ENCODE measurements at regions not wholly inside any gene's neighbourhood (a gene's known extent, or its start where the extent isn't known, plus 50 kb on each side); places are given as distances from the start of the nearest gene placed in this dataset.

DNA sequence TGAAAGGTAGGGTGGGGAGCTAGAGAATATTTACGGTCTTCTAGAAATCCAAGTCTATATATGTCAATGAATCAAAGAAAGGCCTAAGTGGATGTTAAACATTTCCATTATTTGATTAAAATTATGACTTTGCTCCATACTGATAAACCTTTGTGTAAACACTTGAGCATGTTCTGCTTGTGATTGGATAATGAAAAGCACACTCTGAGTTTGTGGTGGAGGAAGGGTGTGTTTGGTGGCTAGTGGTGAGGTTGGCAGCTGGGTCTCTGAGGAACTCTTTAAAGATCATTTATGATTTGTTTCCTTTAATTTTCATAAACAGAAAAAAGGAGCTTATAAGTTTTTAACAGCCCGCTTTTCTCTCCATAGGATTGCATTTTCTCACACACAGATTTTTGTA, 84.7 kb downstream of the RFPL4B start:
- no peak overlapping the region for H3K27ac ChIP-seq
- intact Hi-C loops (cut with DNase I; ENCODE audit: low total_unique reads): no loop called here
- TF ChIP-seq, protein P1, sequence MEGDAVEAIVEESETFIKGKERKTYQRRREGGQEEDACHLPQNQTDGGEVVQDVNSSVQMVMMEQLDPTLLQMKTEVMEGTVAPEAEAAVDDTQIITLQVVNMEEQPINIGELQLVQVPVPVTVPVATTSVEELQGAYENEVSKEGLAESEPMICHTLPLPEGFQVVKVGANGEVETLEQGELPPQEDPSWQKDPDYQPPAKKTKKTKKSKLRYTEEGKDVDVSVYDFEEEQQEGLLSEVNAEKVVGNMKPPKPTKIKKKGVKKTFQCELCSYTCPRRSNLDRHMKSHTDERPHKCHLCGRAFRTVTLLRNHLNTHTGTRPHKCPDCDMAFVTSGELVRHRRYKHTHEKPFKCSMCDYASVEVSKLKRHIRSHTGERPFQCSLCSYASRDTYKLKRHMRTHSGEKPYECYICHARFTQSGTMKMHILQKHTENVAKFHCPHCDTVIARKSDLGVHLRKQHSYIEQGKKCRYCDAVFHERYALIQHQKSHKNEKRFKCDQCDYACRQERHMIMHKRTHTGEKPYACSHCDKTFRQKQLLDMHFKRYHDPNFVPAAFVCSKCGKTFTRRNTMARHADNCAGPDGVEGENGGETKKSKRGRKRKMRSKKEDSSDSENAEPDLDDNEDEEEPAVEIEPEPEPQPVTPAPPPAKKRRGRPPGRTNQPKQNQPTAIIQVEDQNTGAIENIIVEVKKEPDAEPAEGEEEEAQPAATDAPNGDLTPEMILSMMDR (IDR thresholded peaks at IDR 0.05): no peak
- no peak for TF ChIP-seq POLR2AphosphoS5 (IDR thresholded peaks at IDR 0.05)
- TF ChIP-seq POLR2A (IDR thresholded peaks at IDR 0.05): no peak
- no peaks in the 10 kb centered on the region for H3K27me3 ChIP-seq
- no peak overlapping the region for H3K4me3 ChIP-seq
- no peaks in the 10 kb centered on the region for H3K36me3 ChIP-seq
- no peaks in the 10 kb centered on the region for H3K4me1 ChIP-seq
- no peak for DNase-seq (ENCODE audit: low spot score in 2 of 2)
- H3K9me3 ChIP-seq: no peaks in the 10 kb centered on the region

DNA sequence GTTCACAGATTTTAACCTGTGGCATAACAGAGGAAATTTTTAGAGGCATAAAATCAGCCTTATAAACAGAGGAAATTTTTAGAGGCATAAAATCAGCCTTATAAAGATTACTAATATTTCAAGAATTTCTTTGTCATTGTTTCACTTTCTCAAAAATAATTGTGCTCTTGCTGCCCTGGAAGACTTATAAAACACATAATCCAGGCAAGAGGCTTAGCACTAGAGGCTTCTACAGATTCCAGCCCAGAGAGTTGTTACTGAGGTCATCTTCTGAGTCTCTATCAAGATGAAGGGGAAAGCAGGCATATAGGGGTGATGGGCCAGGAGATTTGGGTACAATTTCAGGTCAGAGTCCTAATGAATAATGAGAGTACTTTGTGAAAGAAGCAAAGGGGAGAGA, 85.7 kb downstream of the RFPL4B start:
- Histone ChIP-seq H3K9me3 (no peaks in the 10 kb centered on the region), H3K27ac (no peak overlapping the region), H3K27me3 (no peaks in the 10 kb centered on the region), H3K4me3 (no peak overlapping the region), H3K4me1 (no peaks in the 10 kb centered on the region), H3K36me3 (no peaks in the 10 kb centered on the region)
- intact Hi-C loops (cut with DNase I; ENCODE audit: low total_unique reads): no loop called here
- DNase-seq (ENCODE audit: low spot score in 2 of 2): no peak
- TF ChIP-seq, protein P1 (IDR thresholded peaks at IDR 0.05): no peak
- TF ChIP-seq POLR2AphosphoS5 (IDR thresholded peaks at IDR 0.05) (no peak), POLR2A (IDR thresholded peaks at IDR 0.05) (no peak)

DNA sequence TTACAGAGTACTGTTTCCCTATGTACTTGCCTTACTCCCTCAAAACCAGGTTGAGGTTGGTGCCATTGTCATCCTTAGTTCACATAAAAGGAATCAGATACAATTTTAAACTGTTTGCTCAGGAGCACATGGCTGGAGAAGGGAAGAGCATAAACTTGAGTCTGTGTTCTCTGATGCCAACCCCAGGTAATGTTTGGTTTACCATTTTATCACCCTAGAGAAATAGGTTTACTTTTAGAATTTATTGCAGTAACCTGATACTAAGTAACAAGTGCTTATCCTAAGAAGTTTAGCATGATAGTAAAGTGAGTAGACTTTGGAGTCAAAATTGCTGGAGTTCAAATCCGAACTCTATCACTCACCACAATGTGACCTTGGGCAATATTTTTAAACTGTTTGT, 86.3 kb downstream of the RFPL4B start:
- Histone ChIP-seq H3K4me3 (no peak overlapping the region), H3K36me3 (no peaks in the 10 kb centered on the region), H3K4me1 (no peaks in the 10 kb centered on the region), H3K9me3 (no peaks in the 10 kb centered on the region), H3K27ac (no peak overlapping the region), H3K27me3 (no peaks in the 10 kb centered on the region)
- intact Hi-C loops (cut with DNase I; ENCODE audit: low total_unique reads): no loop called here
- TF ChIP-seq, protein P1 (IDR thresholded peaks at IDR 0.05): no peak
- TF ChIP-seq POLR2A (IDR thresholded peaks at IDR 0.05): no peak
- no peak for TF ChIP-seq POLR2AphosphoS5 (IDR thresholded peaks at IDR 0.05)
- no peak for DNase-seq (ENCODE audit: low spot score in 2 of 2)

DNA sequence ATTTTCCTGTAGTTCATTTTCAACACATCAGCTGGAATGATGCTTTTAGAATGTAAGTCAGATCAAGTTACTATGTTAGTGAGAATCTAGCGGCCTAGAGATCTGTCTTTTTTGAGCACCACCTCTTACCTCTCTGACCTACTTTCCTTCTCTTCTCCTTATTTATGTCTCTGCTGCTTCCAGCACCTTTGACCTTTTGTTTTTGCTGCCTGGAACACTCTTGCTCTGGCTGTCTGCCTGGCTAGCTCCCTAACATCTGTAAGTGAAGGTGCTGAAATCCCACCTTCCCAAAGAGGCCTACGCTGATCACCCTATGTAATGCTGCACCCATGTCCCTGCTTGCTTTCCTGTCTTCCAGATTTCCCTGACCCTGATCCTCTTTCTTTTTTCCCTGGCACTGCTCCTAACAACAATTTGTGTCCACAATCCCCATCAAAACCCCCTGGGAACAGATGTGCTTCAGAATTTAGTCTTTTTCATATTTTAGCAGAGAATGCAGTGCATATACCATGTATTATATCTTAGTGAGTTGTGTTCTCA, 87.8 kb downstream of the RFPL4B start:
- intact Hi-C loops (cut with DNase I; ENCODE audit: low total_unique reads): no loop called here
- Histone ChIP-seq H3K27ac (no peak overlapping the region), H3K4me3 (no peak overlapping the region), H3K4me1 (no peaks in the 10 kb centered on the region), H3K27me3 (no peaks in the 10 kb centered on the region), H3K9me3 (no peaks in the 10 kb centered on the region), H3K36me3 (no peaks in the 10 kb centered on the region)
- TF ChIP-seq POLR2A (IDR thresholded peaks at IDR 0.05): no peak
- TF ChIP-seq POLR2AphosphoS5 (IDR thresholded peaks at IDR 0.05): no peak
- TF ChIP-seq, protein P1 (IDR thresholded peaks at IDR 0.05): no peak
- DNase-seq (ENCODE audit: low spot score in 2 of 2): no peak

DNA sequence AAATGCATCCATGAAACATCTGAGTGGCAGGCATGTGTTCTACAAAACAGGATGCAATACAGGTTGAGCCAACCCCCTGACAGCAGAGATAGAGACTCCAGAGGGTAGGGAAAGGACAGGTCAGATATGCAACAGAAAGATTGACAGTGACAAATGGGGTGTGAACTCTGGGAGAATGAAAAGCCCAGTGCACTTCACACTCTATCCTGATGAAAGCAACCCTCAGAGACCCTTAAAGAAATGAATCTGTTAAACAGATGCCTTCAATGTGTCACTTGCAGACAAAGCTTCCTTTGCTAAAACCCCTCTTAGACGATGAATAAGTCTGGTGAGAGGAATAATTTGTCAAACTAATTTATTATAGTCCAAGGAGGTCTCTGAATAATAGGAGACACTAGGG, 89.9 kb downstream of the RFPL4B start:
- Histone ChIP-seq H3K9me3 (no peaks in the 10 kb centered on the region), H3K4me3 (no peak overlapping the region), H3K36me3 (no peaks in the 10 kb centered on the region), H3K4me1 (no peaks in the 10 kb centered on the region), H3K27me3 (no peaks in the 10 kb centered on the region), H3K27ac (no peak overlapping the region)
- DNase-seq (ENCODE audit: low spot score in 2 of 2): no peak
- intact Hi-C loops (cut with DNase I; ENCODE audit: low total_unique reads): no loop called here
- TF ChIP-seq, protein P1 (IDR thresholded peaks at IDR 0.05): no peak
- no peak for TF ChIP-seq POLR2AphosphoS5 (IDR thresholded peaks at IDR 0.05)
